Hepatocyte (in vitro differentiated cells): ENCODE measurements at regions not wholly inside any gene's neighbourhood (a gene's known extent, or its start where the extent isn't known, plus 50 kb on each side); places are given as distances from the start of the nearest gene placed in this dataset.
A peak's percentile ranks its signal among the peaks of the same experiment; 100 is the strongest.

Source experiments
- DNase-seq: peaks from one replicate; pipeline ENCODE4 v3.0.0-alpha.2; 2016; ENCODE audit warnings: low spot score
- H2AFZ ChIP-seq: fragments of 200-600 bp; sonication (generic); 2 replicates; pipeline ENCODE4 v1.6.0; 2016; ENCODE audit warnings: antibody characterized with exemption, mild to moderate bottlenecking
- H3K27ac ChIP-seq: fragments of 200-600 bp; sonication (generic); 2 replicates; pipeline ENCODE4 v1.5.1; 2016; ENCODE audit warnings: mild to moderate bottlenecking
- H3K27me3 ChIP-seq: fragments of 200-600 bp; sonication (generic); 2 replicates; pipeline ENCODE4 v1.6.1; 2016
- H3K36me3 ChIP-seq: fragments of 200-600 bp; sonication (generic); replicated peaks from 2 replicates; pipeline ENCODE4 v1.5.1; 2016; ENCODE audit warnings: low read depth; ENCODE audit not compliant: insufficient read depth
- H3K4me1 ChIP-seq: fragments of 200-600 bp; sonication (generic); 2 replicates; pipeline ENCODE4 v1.5.1; 2016; ENCODE audit warnings: mild to moderate bottlenecking, moderate library complexity; ENCODE audit not compliant: insufficient read depth
- H3K4me2 ChIP-seq: fragments of 200-600 bp; sonication (generic); 2 replicates; pipeline ENCODE4 v1.6.0; 2016
- H3K4me3 ChIP-seq: fragments of 200-600 bp; sonication (generic); 2 replicates; pipeline ENCODE4 v1.5.1; 2016; ENCODE audit warnings: mild to moderate bottlenecking
- H3K79me2 ChIP-seq: fragments of 200-600 bp; sonication (generic); 2 replicates; pipeline ENCODE4 v1.6.0; 2017; ENCODE audit warnings: mild to moderate bottlenecking
- H3K9me2 ChIP-seq: fragments of 200-600 bp; sonication (generic); replicated peaks from 2 replicates; pipeline ENCODE4 v1.6.0; 2017; ENCODE audit warnings: mild to moderate bottlenecking; ENCODE audit not compliant: insufficient read depth
- H3K9me3 ChIP-seq: fragments of 200-600 bp; sonication (generic); 2 replicates; pipeline ENCODE4 v1.5.1; 2016; ENCODE audit warnings: low read depth, mild to moderate bottlenecking
- H4K20me1 ChIP-seq: fragments of 200-600 bp; sonication (generic); 2 replicates; pipeline ENCODE4 v1.6.0; 2016; ENCODE audit warnings: mild to moderate bottlenecking; ENCODE audit not compliant: insufficient read depth, poor library complexity, severe bottlenecking
- CTCF ChIP-seq: fragments of 200-600 bp; sonication (generic); IDR thresholded peaks from 2 replicates; pipeline ENCODE4 v1.5.1; 2016; ENCODE audit warnings: antibody characterized with exemption, mild to moderate bottlenecking; ENCODE audit not compliant: poor library complexity
- EZH2 ChIP-seq: fragments of 200-600 bp; sonication (generic); IDR thresholded peaks from 2 replicates; pipeline ENCODE4 v1.6.1; 2016; ENCODE audit warnings: antibody characterized with exemption, mild to moderate bottlenecking, borderline replicate concordance
- EZH2phosphoT487 ChIP-seq: fragments of 200-600 bp; sonication (generic); IDR thresholded peaks from one replicate; pipeline ENCODE4 v1.6.1; 2018; ENCODE audit warnings: antibody characterized with exemption, mild to moderate bottlenecking, low read depth, moderate library complexity; ENCODE audit not compliant: unreplicated experiment, severe bottlenecking
- WGBS: methylation state at CpG from one replicate; pipeline ENCODE4 v1.1.6; 2016; ENCODE audit warnings: low lambda C conversion rate; ENCODE audit errors: missing lambda C conversion rate; 5-methylcytosine and 5-hydroxymethylcytosine counted together

GRCh38 chr2:19050354-19050753 is 308.1 kb downstream of the OSR1 start:
- Histone ChIP-seq H3K4me2 (no peak overlapping the region), H3K4me3 (no peak overlapping the region), H3K9me2 (no peaks in the 10 kb centered on the region), H3K4me1 (no peaks in the 10 kb centered on the region), H3K9me3 (no peaks in the 10 kb centered on the region), H3K79me2 (no peaks in the 10 kb centered on the region), H3K27ac (no peak overlapping the region), H3K27me3 (no peaks in the 10 kb centered on the region), H2AFZ (no peak overlapping the region), H4K20me1 (no peaks in the 10 kb centered on the region), H3K36me3 (no peaks in the 10 kb centered on the region)
- TF ChIP-seq EZH2phosphoT487 (no peak), CTCF (no peak), EZH2 (no peak)
- no peak for DNase-seq

GRCh38 chr2:19048593-19049266 is 309.7 kb downstream of the OSR1 start:
- Histone ChIP-seq H3K4me3 (no peak overlapping the region), H2AFZ (no peak overlapping the region), H3K36me3 (no peaks in the 10 kb centered on the region), H3K4me2 (no peak overlapping the region), H3K27ac (no peak overlapping the region), H3K9me2 (no peaks in the 10 kb centered on the region), H3K79me2 (no peaks in the 10 kb centered on the region), H3K27me3 (no peaks in the 10 kb centered on the region), H3K9me3 (no peaks in the 10 kb centered on the region), H4K20me1 (no peaks in the 10 kb centered on the region), H3K4me1 (no peaks in the 10 kb centered on the region)
- TF ChIP-seq CTCF (no peak), EZH2phosphoT487 (no peak), EZH2 (no peak)
- DNase-seq, result peak; percentile 53
- WGBS, result 71% methylated on average over 5 of the region's 5 CpGs

- DNase-seq, result no peak
- no peaks in the 10 kb centered on the region for H3K9me2 ChIP-seq
- no peaks in the 10 kb centered on the region for H3K79me2 ChIP-seq
- H3K4me3 ChIP-seq, result no peak overlapping the region
- no peaks in the 10 kb centered on the region for H3K27me3 ChIP-seq
- H3K9me3 ChIP-seq, result no peaks in the 10 kb centered on the region
- no peak overlapping the region for H3K4me2 ChIP-seq
- H3K4me1 ChIP-seq, result no peaks in the 10 kb centered on the region
- no peaks in the 10 kb centered on the region for H4K20me1 ChIP-seq
- H3K36me3 ChIP-seq, result no peaks in the 10 kb centered on the region
- TF ChIP-seq CTCF (no peak), EZH2phosphoT487 (no peak), EZH2 (no peak)
- WGBS, result 83% methylated on average over 4 of the region's 4 CpGs
- no peak overlapping the region for H2AFZ ChIP-seq
- H3K27ac ChIP-seq, result no peak overlapping the region
These were observed 311.2 kb downstream of the OSR1 start for GRCh38 chr2:19046986-19047780.
